ENCODE measurements at regions not wholly inside any gene's neighbourhood (a gene's known extent, or its start where the extent isn't known, plus 50 kb on each side); places are given as distances from the start of the nearest gene placed in this dataset.

GRCh38 chr19:31502536-31503170 lies 153.4 kb upstream of the TSHZ3 start:
- no peak for DNase-seq

GRCh38 chr19:31503211-31503610 lies 154.0 kb upstream of the TSHZ3 start:
- DNase-seq: no peak

- no peak for DNase-seq
These were observed 155.0 kb upstream of the TSHZ3 start for GRCh38 chr19:31504221-31504620.

GRCh38 chr19:31505596-31505910 lies 156.3 kb upstream of the TSHZ3 start:
- DNase-seq: no peak

- no peak for DNase-seq
These were observed 156.9 kb upstream of the TSHZ3 start for GRCh38 chr19:31506102-31506501.

- DNase-seq: no peak
These were observed 161.4 kb upstream of the TSHZ3 start for GRCh38 chr19:31510635-31511034.

GRCh38 chr19:31511098-31511497 lies 161.9 kb upstream of the TSHZ3 start:
- DNase-seq: no peak

GRCh38 chr19:31511696-31512095 lies 162.5 kb upstream of the TSHZ3 start:
- DNase-seq: no peak

- no peak for DNase-seq
These were observed 163.1 kb upstream of the TSHZ3 start for GRCh38 chr19:31512181-31512970.

- DNase-seq: no peak
These were observed 164.6 kb upstream of the TSHZ3 start for GRCh38 chr19:31513841-31514240.

- DNase-seq: no peak
These were observed 166.7 kb upstream of the TSHZ3 start for GRCh38 chr19:31515931-31516330.

GRCh38 chr19:31516756-31517155 lies 167.5 kb upstream of the TSHZ3 start:
- DNase-seq: no peak

GRCh38 chr19:31517224-31518180 lies 168.3 kb upstream of the TSHZ3 start:
- DNase-seq: no peak

GRCh38 chr19:31518216-31519020 lies 169.2 kb upstream of the TSHZ3 start:
- DNase-seq: no peak

GRCh38 chr19:31519256-31519655 lies 170.0 kb upstream of the TSHZ3 start:
- DNase-seq: no peak

- no peak for DNase-seq
These were observed 170.7 kb upstream of the TSHZ3 start for GRCh38 chr19:31519908-31520307.

- DNase-seq: no peak
These were observed 171.4 kb upstream of the TSHZ3 start for GRCh38 chr19:31520633-31521032.

- DNase-seq: no peak
These were observed 176.4 kb upstream of the TSHZ3 start for GRCh38 chr19:31525610-31526147.

GRCh38 chr19:31527443-31527842 lies 178.2 kb upstream of the TSHZ3 start:
- DNase-seq: no peak

GRCh38 chr19:31528261-31528660 lies 179.0 kb upstream of the TSHZ3 start:
- no peak for DNase-seq

GRCh38 chr19:31529121-31529520 lies 179.9 kb upstream of the TSHZ3 start:
- DNase-seq: no peak

GRCh38 chr19:31530781-31531180 lies 181.5 kb upstream of the TSHZ3 start:
- DNase-seq: no peak
